NCI-H774 (cell line): ENCODE measurements at regions not wholly inside any gene's neighbourhood (a gene's known extent, or its start where the extent isn't known, plus 50 kb on each side); places are given as distances from the start of the nearest gene placed in this dataset.

Source experiments
- DNase-seq: peaks from one replicate; lab custom pipeline; 2025; lab: John Stamatoyannopoulos, UW

DNA sequence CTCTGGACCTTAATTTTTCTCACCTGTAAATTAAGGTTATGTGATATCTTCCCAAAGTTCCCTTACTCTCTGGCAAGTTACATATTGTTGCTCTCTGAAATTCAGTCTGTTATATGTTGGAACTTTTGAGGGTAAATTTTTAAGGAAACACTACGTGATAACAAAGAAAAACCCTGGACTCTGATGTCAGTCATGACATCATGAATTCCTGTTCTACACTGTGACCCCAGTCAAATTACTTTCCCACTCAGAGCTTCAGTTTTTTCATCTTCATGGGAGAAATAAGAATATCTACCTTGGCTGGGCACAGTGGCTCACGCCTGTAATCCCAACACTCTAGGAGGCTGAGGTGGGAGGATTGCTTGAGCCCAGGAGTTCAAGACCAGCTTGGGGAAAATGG lies 164.6 kb upstream of the RALGAPA2 start:
- DNase-seq = no peak

- no peak for DNase-seq
These were observed 163.3 kb upstream of the RALGAPA2 start for GRCh38 chr20:20875716-20876115.

GRCh38 chr20:20872428-20872827 lies 160.0 kb upstream of the RALGAPA2 start:
- no peak for DNase-seq

GRCh38 chr20:20869161-20869775 lies 156.8 kb upstream of the RALGAPA2 start:
- no peak for DNase-seq

GRCh38 chr20:20864351-20865096 lies 152.1 kb upstream of the RALGAPA2 start:
- peak; percentile 45 for DNase-seq

DNA sequence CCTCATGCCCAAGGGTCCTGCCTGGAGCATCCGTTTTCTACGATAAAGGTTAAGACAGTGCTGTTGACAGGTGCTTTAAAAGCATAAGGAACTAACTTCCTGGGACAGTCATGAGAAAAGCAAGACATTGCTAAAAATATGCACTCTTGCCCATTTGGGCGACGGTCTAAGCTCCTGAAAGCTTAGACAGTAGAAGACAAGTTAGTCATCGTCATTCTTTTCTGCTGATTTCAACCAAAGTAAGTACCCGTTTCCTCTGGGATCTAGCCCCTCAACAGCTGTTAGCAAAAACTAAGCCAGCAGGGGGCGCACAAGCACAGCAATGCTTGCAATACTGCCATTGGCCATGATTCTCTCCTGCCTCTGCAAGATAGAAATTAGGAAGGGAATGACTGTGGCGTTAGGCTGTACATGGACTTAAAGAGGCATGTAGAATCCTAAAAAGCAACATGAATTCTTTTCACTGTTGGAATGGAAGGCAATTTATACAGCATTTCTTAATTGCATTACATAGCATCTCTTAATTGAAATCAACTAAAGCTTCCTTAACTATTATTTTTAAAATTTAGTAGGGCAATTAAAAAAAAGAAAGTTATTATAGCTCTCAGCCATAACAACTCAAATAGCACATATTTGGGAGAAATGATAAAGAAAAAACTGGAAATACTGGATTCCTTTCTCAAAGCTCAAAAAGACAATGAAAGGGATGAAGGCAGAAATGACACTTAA lies 147.8 kb upstream of the RALGAPA2 start:
- DNase-seq = peak; percentile 79

DNA sequence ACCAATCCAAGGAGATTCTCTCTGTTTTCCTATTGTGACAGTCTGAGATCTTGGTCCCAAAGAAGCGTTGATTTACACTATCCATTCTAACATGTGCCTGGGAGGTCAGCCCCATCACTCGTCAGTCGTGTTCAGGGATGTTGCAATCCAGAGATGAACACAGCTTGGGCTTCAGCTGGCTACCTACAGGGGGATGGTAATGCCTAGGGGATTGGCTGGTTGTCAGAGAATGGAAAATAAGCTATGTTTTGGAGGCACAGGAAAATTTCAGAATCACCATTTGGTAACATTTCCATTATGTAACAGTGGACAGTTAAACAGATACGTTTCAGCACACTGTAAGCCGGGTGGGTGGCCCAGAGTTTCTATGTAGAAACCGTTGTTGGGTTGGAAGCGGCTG lies 147.1 kb upstream of the RALGAPA2 start:
- DNase-seq = no peak

DNA sequence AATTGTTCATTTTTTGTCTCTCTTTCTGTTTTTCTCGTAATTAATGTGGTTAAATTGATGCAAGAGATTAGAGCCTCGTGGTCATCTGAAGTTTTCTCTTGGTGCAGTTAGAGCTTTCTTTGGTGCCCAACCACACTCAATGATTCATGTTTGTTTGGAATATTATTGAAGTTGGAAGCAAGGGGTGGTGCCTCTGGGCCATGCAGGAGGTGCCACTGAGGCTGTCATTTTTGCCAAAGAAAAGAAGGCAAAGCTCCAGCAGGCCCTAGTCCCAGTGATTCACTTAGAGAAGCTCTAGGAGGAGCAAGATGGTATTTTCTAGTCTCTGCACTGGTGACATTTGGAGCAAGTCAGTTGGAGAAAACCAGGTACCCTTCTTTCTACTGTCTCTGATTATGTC lies 144.5 kb upstream of the RALGAPA2 start:
- DNase-seq = no peak

GRCh38 chr20:20856306-20856705 lies 143.9 kb upstream of the RALGAPA2 start:
- no peak for DNase-seq

DNA sequence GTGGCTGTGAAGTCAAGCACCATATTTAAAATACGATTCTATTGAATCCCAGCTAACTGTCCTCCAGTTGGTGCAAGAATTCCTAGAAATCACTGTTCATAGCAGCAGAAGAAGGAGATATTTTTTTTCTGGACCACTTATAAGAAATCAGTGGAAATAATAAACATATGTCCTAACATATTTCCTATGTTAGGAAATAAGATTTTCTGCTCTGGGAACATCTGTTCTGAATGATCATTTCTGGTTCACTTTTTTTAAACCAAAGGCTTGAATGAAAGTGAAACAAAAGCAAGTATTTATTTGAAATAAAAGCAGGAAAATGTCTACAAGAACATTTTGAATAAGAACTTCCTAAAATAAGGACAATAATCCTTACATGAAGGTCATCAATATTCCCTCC lies 138.9 kb upstream of the RALGAPA2 start:
- no peak for DNase-seq

GRCh38 chr20:20850407-20850806 lies 138.0 kb upstream of the RALGAPA2 start:
- no peak for DNase-seq

- no peak for DNase-seq
These were observed 136.7 kb upstream of the RALGAPA2 start for GRCh38 chr20:20849161-20849560.

GRCh38 chr20:20847814-20848213 lies 135.4 kb upstream of the RALGAPA2 start:
- DNase-seq = no peak

DNA sequence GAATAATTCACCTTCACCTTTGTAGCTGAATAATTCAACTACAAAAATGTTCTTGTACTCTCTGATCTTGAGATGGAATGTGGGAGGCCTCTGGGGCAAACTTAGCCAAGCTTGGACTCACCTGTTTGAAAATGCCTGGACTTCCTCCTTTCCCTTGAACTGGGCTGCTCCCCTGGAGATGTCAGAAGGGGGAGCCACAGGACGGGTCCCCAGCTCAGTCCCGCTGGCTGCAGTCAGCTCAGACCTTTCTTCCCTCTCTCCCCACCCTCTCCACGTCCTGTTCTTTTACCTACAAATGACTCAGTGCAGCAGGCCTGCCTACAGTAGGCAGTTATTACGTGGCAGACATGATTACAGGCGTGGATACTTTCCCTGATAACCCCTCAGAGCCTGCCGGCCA lies 131.5 kb upstream of the RALGAPA2 start:
- DNase-seq = no peak

- no peak for DNase-seq
These were observed 127.3 kb upstream of the RALGAPA2 start for GRCh38 chr20:20839771-20840170.

- peak; percentile 47 for DNase-seq
These were observed 125.2 kb upstream of the RALGAPA2 start for GRCh38 chr20:20837574-20838021.

DNA sequence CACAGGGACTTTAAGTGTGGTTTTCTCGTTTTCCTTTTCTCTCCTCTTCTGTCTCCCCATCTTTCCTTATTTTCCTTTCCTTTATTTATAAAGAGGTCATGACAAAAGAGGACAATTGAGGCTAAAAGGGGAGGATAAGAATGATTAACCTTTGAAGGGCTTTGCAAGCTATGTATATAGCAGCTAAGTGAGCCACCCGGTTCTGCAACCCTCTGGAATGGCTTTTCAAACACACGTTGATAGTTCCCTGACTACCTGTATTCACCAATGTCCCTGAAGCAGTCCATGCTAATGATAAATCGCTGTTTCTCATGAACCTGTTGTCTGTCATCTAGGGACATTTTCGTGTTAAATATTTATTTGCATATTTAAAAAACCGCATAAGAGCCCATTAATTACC lies 124.4 kb upstream of the RALGAPA2 start:
- no peak for DNase-seq

- DNase-seq = no peak
These were observed 123.5 kb upstream of the RALGAPA2 start for GRCh38 chr20:20835897-20836296.

DNA sequence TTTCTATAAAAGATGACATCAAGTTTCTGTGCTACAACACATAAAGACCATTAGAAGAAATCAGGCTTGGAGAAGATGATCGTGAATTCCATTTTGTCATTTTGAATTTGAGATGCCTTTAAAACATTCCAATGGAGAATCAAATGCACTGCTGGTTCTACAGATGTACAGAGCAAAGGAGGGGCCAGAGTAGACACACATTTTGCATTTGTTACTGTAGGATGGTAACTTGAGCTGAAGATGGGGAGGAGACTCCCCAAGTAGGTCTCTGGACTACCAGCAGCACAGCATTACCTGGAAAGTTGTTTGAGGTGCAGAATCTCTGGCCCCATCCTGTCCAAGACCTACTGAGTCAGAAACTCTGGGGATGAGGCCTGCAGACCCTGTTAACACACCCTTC lies 121.6 kb upstream of the RALGAPA2 start:
- DNase-seq = no peak

DNA sequence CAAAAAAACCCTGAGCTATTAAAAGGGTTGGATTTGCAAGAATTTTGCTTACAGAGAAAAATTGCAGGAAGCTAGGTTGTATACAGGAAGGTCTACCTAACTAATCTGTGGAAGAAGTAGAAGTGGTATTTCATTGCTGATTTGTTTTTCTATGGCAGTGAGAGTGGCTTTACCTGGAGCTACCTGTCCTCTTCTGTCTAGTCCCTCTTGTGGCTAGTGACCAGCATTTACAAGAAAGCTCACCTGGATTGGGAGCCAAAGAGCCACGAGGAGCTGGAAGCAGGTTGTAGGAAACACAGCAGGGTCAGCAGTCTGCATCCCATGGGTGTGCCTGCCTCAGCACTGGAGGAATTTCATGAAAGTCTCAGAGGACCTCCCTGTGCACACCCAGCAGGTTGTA lies 120.3 kb upstream of the RALGAPA2 start:
- no peak for DNase-seq

DNA sequence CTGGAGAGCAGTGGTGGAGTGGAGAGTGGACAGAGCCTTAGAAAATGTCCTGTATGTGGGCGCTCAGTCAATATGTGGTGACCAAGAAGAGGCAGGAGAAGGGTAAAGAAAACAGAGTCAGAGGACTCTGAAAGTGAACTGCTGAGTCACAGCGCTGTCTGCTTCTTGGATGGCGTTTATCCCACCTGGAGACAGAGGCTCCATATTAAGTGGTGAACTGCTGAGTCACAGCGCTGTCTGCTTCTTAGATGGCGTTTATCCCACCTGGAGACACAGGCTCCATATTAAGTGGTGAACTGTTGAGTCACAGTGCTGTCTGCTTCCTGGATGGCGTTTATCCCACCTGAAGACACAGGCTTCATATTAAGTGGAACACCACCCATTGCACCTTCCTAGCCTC lies 119.3 kb upstream of the RALGAPA2 start:
- DNase-seq = no peak

DNA sequence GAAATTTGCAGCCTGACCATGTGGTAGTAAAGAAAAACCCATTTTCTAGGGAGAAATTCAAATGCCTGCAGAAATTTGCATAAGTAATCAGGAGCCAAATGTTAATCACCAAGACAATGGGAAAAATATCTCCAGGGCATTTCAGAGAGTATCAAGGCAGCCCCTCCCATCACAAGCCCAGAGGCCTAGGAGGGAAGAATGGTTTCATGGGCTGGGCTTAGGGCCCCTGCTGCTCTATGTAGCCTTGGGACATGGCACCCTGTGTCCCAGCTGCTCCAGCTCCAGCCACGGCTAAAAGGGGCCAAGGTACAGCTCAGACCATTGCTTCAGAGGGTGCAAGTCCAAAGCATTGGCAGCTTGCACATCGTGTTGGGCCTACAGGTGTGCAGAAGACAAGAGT lies 117.2 kb upstream of the RALGAPA2 start:
- DNase-seq = no peak

GRCh38 chr20:20827992-20828597 lies 115.7 kb upstream of the RALGAPA2 start:
- peak; percentile 27 for DNase-seq
